WTC11 (cell line): ENCODE measurements at regions not wholly inside any gene's neighbourhood (a gene's known extent, or its start where the extent isn't known, plus 50 kb on each side); places are given as distances from the start of the nearest gene placed in this dataset.
"Not testable (repeated sequence)": the region's sequence is repeated elsewhere in the genome, so short reads cannot be mapped to it uniquely, and the experiment has no call there.

Experiments
- ATAC-seq: fragments of 200-7000 bp; cut with Tn5 transposase; 2 replicates; pipeline ENCODE4 v1.10.0; 2021; ENCODE audit warnings: mild to moderate bottlenecking, moderate library complexity
- CTCF ChIA-PET: fragments of 300-600 bp; sonication (Branson Sonifier 250); formaldehyde crosslinking; loops from one replicate; lab custom pipeline; 2021; ENCODE audit warnings: antibody characterized with exemption; lab: Charles Lee
- POLR2A ChIA-PET: fragments of 350-600 bp; sonication (Branson Sonifier 250); formaldehyde crosslinking; loops from one replicate; lab custom pipeline; 2021; ENCODE audit warnings: antibody characterized with exemption; lab: Charles Lee
- DNase-seq: peaks from one replicate; pipeline ENCODE4 v3.0.0; 2021; ENCODE audit warnings: low spot score
- H3K27ac Mint-ChIP-seq: 2 replicates; pipeline ENCODE4 v1.8.0; 2021; ENCODE audit warnings: mixed read lengths
- H3K27me3 Mint-ChIP-seq: 2 replicates; pipeline ENCODE4 v1.8.0; 2021; ENCODE audit warnings: low read depth, mild to moderate bottlenecking, moderate library complexity, mixed read lengths
- H3K36me3 Mint-ChIP-seq: 2 replicates; pipeline ENCODE4 v1.8.0; 2021; ENCODE audit warnings: mixed read lengths
- H3K4me1 Mint-ChIP-seq: 2 replicates; pipeline ENCODE4 v1.8.0; 2022; ENCODE audit warnings: mixed read lengths
- H3K4me3 Mint-ChIP-seq: 2 replicates; pipeline ENCODE4 v1.8.0; 2021; ENCODE audit warnings: mild to moderate bottlenecking, moderate library complexity, mixed read lengths
- H3K9me3 Mint-ChIP-seq: 2 replicates; pipeline ENCODE4 v1.8.0; 2021; ENCODE audit warnings: mixed read lengths

GRCh38 chrX:52308532-52308931 is 60.3 kb upstream of the XAGE2 start:
- H3K36me3 Mint-ChIP-seq, H3K27ac Mint-ChIP-seq, POLR2A ChIA-PET, CTCF ChIA-PET, H3K4me3 Mint-ChIP-seq, H3K9me3 Mint-ChIP-seq, DNase-seq, H3K27me3 Mint-ChIP-seq, ATAC-seq, H3K4me1 Mint-ChIP-seq: not testable (repeated sequence)
